Prostate gland (tissue), 1 donor: ENCODE measurements at regions not wholly inside any gene's neighbourhood (a gene's known extent, or its start where the extent isn't known, plus 50 kb on each side); places are given as distances from the start of the nearest gene placed in this dataset.

Source experiments
- POLR2A ChIP-seq: fragments of 450-650 bp; IDR thresholded peaks from one replicate; pipeline ENCODE4 v1.6.1; 2016; ENCODE audit warnings: antibody characterized with exemption, mild to moderate bottlenecking
- POLR2AphosphoS5 ChIP-seq: sonication (generic); formaldehyde crosslinking; IDR thresholded peaks from one replicate; pipeline ENCODE4 v1.6.1; 2017; ENCODE audit warnings: antibody characterized with exemption

DNA sequence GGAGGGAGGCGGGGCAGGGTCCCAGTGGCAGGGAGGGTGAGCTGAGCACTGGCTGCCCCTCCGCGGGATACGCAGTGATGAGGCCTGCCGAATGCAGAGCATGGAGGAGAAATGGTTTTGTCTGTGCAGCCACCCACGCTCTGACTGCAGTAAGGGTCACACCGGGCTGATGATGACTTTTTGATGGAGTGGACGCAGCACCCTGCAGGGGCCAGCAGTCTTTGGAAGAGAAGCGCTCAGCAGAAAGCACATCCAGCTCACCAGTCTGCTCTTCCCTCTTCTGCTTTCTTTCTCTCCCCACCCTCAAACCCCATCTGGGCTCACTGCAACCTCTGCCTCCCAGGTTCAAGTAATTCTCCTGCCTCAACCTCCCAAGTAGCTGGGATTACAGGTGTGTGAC lies 61.9 kb upstream of the ATP1A1 start:
- TF ChIP-seq POLR2A (no peak), POLR2AphosphoS5 (no peak)
